Type B pancreatic cell (in vitro differentiated cells): ENCODE measurements at regions not wholly inside any gene's neighbourhood (a gene's known extent, or its start where the extent isn't known, plus 50 kb on each side); places are given as distances from the start of the nearest gene placed in this dataset.

Experiments used
- DNase-seq: peaks from one replicate; pipeline ENCODE4 v3.0.0; 2021; ENCODE audit warnings: mixed read lengths; ENCODE audit not compliant: unreplicated experiment; ENCODE audit errors: extremely low spot score
- H3K27ac Mint-ChIP-seq: 2 replicates; pipeline ENCODE4 v1.8.0; 2021; ENCODE audit warnings: mild to moderate bottlenecking, mixed read lengths
- H3K27me3 Mint-ChIP-seq: 2 replicates; pipeline ENCODE4 v1.8.0; 2021; ENCODE audit warnings: mixed read lengths
- H3K36me3 Mint-ChIP-seq: 2 replicates; pipeline ENCODE4 v1.8.0; 2021; ENCODE audit warnings: mixed read lengths
- H3K4me1 Mint-ChIP-seq: one replicate; pipeline ENCODE4 v1.8.0; 2021; ENCODE audit warnings: mixed read lengths; ENCODE audit not compliant: unreplicated experiment
- H3K4me3 Mint-ChIP-seq: 2 replicates; pipeline ENCODE4 v1.8.0; 2021; ENCODE audit warnings: mild to moderate bottlenecking, mixed read lengths
- H3K9me3 Mint-ChIP-seq: 2 replicates; pipeline ENCODE4 v1.8.0; 2021; ENCODE audit warnings: mixed read lengths
- TF ChIP-seq, protein P1 (sequence below): fragments of 200-600 bp; sonication (generic); conservative IDR thresholded peaks from 2 replicates; pipeline ENCODE4 v1.5.0; 2021; ENCODE audit warnings: antibody characterized with exemption, mild to moderate bottlenecking

DNA sequence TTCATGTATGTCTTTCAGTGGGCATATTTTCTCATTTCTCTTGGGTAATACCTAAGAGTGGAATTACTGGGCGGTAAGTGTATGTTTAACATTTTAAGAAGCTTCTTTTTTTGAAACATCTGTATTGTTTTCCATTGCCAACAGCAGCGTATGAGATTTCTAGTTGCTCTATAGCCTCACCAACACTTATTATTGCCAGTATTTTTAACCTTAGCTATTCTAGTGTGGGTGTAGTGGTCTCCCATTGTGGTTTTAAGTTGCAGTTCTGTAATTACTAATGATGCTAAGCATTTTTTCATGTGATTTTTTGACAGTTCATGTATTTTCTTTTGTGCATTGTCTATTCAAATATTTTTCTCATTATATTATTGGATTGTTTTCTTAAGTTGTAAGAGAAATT lies 101.9 kb upstream of the EEA1 start:
- Mint-ChIP-seq H3K36me3 (peaks cover 3% of the 10 kb centered on the region), H3K9me3 (no peaks in the 10 kb centered on the region), H3K4me1 (peaks cover 4% of the 10 kb centered on the region), H3K4me3 (no peak overlapping the region), H3K27ac (no peak overlapping the region), H3K27me3 (peaks cover 3% of the 10 kb centered on the region)
- TF ChIP-seq, protein P1, sequence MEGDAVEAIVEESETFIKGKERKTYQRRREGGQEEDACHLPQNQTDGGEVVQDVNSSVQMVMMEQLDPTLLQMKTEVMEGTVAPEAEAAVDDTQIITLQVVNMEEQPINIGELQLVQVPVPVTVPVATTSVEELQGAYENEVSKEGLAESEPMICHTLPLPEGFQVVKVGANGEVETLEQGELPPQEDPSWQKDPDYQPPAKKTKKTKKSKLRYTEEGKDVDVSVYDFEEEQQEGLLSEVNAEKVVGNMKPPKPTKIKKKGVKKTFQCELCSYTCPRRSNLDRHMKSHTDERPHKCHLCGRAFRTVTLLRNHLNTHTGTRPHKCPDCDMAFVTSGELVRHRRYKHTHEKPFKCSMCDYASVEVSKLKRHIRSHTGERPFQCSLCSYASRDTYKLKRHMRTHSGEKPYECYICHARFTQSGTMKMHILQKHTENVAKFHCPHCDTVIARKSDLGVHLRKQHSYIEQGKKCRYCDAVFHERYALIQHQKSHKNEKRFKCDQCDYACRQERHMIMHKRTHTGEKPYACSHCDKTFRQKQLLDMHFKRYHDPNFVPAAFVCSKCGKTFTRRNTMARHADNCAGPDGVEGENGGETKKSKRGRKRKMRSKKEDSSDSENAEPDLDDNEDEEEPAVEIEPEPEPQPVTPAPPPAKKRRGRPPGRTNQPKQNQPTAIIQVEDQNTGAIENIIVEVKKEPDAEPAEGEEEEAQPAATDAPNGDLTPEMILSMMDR: no peak
- DNase-seq: no peak

DNA sequence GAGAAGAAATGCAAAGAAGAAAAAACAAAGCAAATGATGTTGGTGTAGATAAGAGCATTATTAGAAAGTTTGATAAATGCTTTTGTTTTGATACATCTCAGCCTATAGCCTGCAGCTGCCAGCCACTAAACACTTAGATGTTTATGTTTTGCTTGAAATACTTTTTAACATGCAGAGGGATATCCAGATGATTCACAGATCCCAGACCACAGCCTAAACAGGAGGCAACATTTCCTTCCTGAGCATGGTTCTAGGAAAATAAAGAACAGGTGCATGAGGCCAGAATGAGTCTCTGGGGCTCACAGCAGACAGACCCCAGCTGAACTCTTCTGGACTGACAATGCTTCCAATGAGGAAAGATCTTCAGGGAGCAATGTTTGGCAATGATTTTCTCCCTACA lies 103.7 kb upstream of the EEA1 start:
- peaks cover 7% of the 10 kb centered on the region for H3K9me3 Mint-ChIP-seq
- no peak overlapping the region for H3K27ac Mint-ChIP-seq
- no peak overlapping the region for H3K4me3 Mint-ChIP-seq
- TF ChIP-seq, protein P1: no peak
- peaks cover 3% of the 10 kb centered on the region for H3K36me3 Mint-ChIP-seq
- no peaks in the 10 kb centered on the region for H3K4me1 Mint-ChIP-seq
- no peak for DNase-seq
- peaks cover 3% of the 10 kb centered on the region for H3K27me3 Mint-ChIP-seq

DNA sequence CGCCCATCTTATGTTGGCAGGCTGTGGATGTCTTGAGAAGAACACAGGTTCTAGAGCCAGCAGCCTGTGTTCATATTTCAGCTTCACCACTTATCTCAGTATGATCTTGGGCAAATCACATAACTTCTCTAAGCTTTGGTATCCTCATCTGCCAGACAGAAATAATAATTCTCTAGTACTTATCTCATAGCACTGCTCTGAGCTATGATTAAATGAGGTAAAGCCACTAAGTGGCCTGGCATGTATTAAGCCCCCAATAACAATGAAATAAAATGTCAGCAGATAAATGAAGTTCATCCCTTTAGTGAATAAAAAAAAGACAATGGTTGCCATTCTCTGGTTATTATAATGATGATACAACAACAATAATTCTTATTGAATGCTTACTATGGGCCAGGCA lies 104.9 kb upstream of the EEA1 start:
- DNase-seq: no peak
- no peaks in the 10 kb centered on the region for H3K27me3 Mint-ChIP-seq
- no peaks in the 10 kb centered on the region for H3K4me1 Mint-ChIP-seq
- no peaks in the 10 kb centered on the region for H3K36me3 Mint-ChIP-seq
- H3K9me3 Mint-ChIP-seq: peaks cover 10% of the 10 kb centered on the region
- TF ChIP-seq, protein P1: no peak
- H3K4me3 Mint-ChIP-seq: no peak overlapping the region
- no peak overlapping the region for H3K27ac Mint-ChIP-seq

DNA sequence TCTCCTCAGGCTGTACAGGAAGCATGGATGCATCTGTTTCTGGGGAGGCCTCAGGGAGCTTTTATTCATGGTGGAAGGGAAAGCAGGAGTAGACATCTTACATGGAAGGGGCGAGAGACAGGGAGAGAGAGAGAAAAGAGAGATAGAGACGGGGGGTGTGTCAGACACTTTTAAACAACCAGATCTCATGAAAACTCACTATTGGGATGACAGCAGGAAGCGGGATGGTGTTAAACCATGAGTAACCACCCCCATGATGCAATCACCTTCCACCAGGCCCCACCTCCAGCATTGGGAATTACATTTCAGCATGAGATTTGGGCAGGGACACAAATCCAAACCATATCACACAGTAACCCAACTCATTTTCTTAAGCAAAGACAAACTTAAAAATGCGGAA lies 110.0 kb upstream of the EEA1 start:
- no peak overlapping the region for H3K4me3 Mint-ChIP-seq
- no peak overlapping the region for H3K27ac Mint-ChIP-seq
- H3K4me1 Mint-ChIP-seq: no peaks in the 10 kb centered on the region
- H3K36me3 Mint-ChIP-seq: no peaks in the 10 kb centered on the region
- H3K9me3 Mint-ChIP-seq: peaks cover 12% of the 10 kb centered on the region
- DNase-seq: no peak
- TF ChIP-seq, protein P1: no peak
- H3K27me3 Mint-ChIP-seq: no peaks in the 10 kb centered on the region

DNA sequence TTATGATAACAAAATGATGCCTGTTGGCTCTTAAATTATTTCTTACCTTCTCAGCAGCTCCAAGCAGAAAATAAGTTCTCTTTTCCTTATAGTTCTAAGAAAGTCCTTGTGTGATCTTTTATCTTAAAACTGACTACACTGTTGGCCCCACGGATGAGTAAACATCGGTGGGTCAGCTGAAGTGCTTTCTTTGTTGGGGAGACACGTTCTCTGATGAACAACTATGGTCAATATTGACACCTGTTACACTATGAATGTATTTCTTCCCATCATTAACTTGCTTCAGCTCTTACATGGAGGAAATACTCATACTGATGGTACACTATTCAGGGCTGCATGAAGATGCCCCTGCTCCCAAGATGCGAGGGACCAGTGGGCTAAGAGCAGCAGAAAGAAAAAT lies 110.8 kb upstream of the EEA1 start:
- Mint-ChIP-seq H3K27ac (no peak overlapping the region), H3K4me1 (no peaks in the 10 kb centered on the region), H3K27me3 (no peaks in the 10 kb centered on the region), H3K9me3 (peaks cover 12% of the 10 kb centered on the region), H3K36me3 (no peaks in the 10 kb centered on the region), H3K4me3 (no peak overlapping the region)
- DNase-seq: no peak
- TF ChIP-seq, protein P1: no peak

DNA sequence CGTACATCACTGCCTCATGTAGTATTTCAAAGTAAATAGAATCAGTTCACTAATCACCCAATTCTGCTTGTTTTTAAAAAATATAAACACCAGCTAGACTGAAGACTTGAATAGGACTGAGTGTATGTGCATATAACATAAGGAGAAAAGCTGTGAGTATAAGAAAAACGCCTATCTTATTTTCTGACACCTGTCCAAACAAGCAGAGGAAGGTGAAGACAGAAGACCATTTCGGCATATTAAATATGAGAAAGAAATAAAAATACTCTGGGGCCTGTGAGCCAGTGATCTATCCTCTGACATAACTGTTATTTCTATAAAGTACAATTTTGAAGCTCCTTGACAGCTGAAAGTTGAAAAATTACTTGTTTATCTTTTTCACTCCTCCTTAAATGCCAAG lies 111.3 kb upstream of the EEA1 start:
- H3K4me1 Mint-ChIP-seq: no peaks in the 10 kb centered on the region
- no peak overlapping the region for H3K27ac Mint-ChIP-seq

More for the DNA sequence above, 111.3 kb upstream of the EEA1 start:
- Mint-ChIP-seq H3K9me3 (peaks cover 12% of the 10 kb centered on the region), H3K36me3 (no peaks in the 10 kb centered on the region), H3K27me3 (no peaks in the 10 kb centered on the region), H3K4me3 (no peak overlapping the region)
- TF ChIP-seq, protein P1: no peak
- DNase-seq: no peak
